Right lobe of liver (tissue), 6 donors: ENCODE measurements at regions not wholly inside any gene's neighbourhood (a gene's known extent, or its start where the extent isn't known, plus 50 kb on each side); places are given as distances from the start of the nearest gene placed in this dataset.

Experiments
- ATAC-seq, 4 donors: fragments of 200-7000 bp; cut with Tn5 transposase; one replicate each; pipeline ENCODE4 v1.9.1; 2020; ENCODE audit warnings: mild to moderate bottlenecking in 4 of 4, moderate library complexity in 4 of 4
- DNase-seq, 3 donors: peaks; one replicate each; pipeline ENCODE4 v3.0.0-alpha.2; 2020
- H3K27ac ChIP-seq, 3 donors: fragments of 200-600 bp; one replicate each; pipeline ENCODE4 v1.8.0; 2022
- H3K27me3 ChIP-seq, 2 donors: fragments of 200-600 bp; one replicate each; pipeline ENCODE4 v1.8.0; 2022
- H3K36me3 ChIP-seq, 4 donors: fragments of 200-600 bp; sonication (generic) in 1 of 4; one replicate each; pipeline versions ENCODE4 v1.5.1 to v1.8.0; 2017 to 2022; ENCODE audit warnings: control low read depth in 1 of 4
- H3K4me1 ChIP-seq, 4 donors: fragments of 200-600 bp; sonication (generic) in 1 of 4; one replicate each; pipeline versions ENCODE4 v1.5.1 to v1.8.0; 2017 to 2022; ENCODE audit warnings: control low read depth in 1 of 4
- H3K4me3 ChIP-seq, 3 donors: fragments of 200-600 bp; one replicate each; pipeline ENCODE4 v1.8.0; 2022
- H3K9me3 ChIP-seq, 4 donors: fragments of 200-600 bp; sonication (generic) in 1 of 4; one replicate each; pipeline versions ENCODE4 v1.5.1 to v1.8.0; 2017 to 2022; ENCODE audit warnings: control low read depth in 1 of 4
- CTCF ChIP-seq, 4 donors: fragments of 200-600 bp in 3 of 4; fragments of 450-650 bp in 1 of 4; IDR thresholded peaks; one replicate each; pipeline versions ENCODE4 v1.5.1 to v1.8.0; 2016 to 2022; ENCODE audit warnings: antibody characterized with exemption in 4 of 4, mild to moderate bottlenecking in 2 of 4
- POLR2A ChIP-seq: fragments of 450-650 bp; IDR thresholded peaks from one replicate; pipeline ENCODE4 v1.6.1; 2017; ENCODE audit warnings: antibody characterized with exemption, mild to moderate bottlenecking
- WGBS: methylation state at CpG from one replicate; pipeline ENCODE4 v1.1.6; 2018; ENCODE audit warnings: low coverage, low lambda C conversion rate; ENCODE audit not compliant: insufficient coverage; ENCODE audit errors: missing lambda C conversion rate; 5-methylcytosine and 5-hydroxymethylcytosine counted together
- intact Hi-C, 2 donors: fragments of 100-400 bp; cut with DNase I; formaldehyde crosslinking; loops; one replicate each; pipeline versions ENCODE4 v1.11.2 to v1.14.1; 2022
- donor health status: DM: no; HTN: yes; CAD: no.
- donor health status: DM: no; HTN: no; CAD: no.
- donor health status: DM: no; HTN: no; CAD: no.
- donor health status: DM: no; HTN: yes; CAD: no.
- donor health status: DM: no; HTN: yes; CAD: no.

- no peak overlapping the region for H3K27ac ChIP-seq
- H3K4me3 ChIP-seq = no peak overlapping the region
- H3K36me3 ChIP-seq = no peaks in the 10 kb centered on the region
- no peaks in the 10 kb centered on the region for H3K27me3 ChIP-seq
- ATAC-seq = no peak
- TF ChIP-seq POLR2A = no peak
- no peak for TF ChIP-seq CTCF (IDR thresholded peaks at IDR 0.05)
- peaks cover 0 to 17% (median 6%) of the 10 kb centered on the region in 4 donors for H3K4me1 ChIP-seq
- no peaks in the 10 kb centered on the region for H3K9me3 ChIP-seq
- no peak for DNase-seq
- intact Hi-C loops = loop anchor here in 1 of 2 donors (10.0 kb wide), 1 partner anchor 95 kb away; no protein-coding TSS in a partner anchor
- WGBS = 89% methylated on average over 5 of the region's 14 CpGs
Measured at GRCh38 chr2:42850016-42850805, 57.8 kb upstream of the HAAO start.

GRCh38 chr2:42849311-42849710, 56.9 kb upstream of the HAAO start:
- intact Hi-C loops = no loop called here
- no peak overlapping the region for H3K4me3 ChIP-seq
- peaks cover 0 to 12% (median 4%) of the 10 kb centered on the region in 4 donors for H3K4me1 ChIP-seq
- DNase-seq (no peak), ATAC-seq (no peak)
- WGBS = 100% methylated on average over 2 of the region's 5 CpGs
- H3K9me3 ChIP-seq = no peaks in the 10 kb centered on the region
- no peaks in the 10 kb centered on the region for H3K27me3 ChIP-seq
- no peak for TF ChIP-seq POLR2A
- no peak overlapping the region for H3K27ac ChIP-seq
- no peaks in the 10 kb centered on the region for H3K36me3 ChIP-seq

- Histone ChIP-seq H3K36me3 (no peaks in the 10 kb centered on the region), H3K27me3 (no peaks in the 10 kb centered on the region), H3K9me3 (no peaks in the 10 kb centered on the region), H3K4me1 (peaks cover 0 to 7% (median 1%) of the 10 kb centered on the region in 4 donors), H3K27ac (no peak overlapping the region), H3K4me3 (no peak overlapping the region)
- DNase-seq (no peak), ATAC-seq (no peak)
- intact Hi-C loops = no loop called here
- no peak for TF ChIP-seq POLR2A
- WGBS = 85% methylated on average over 4 of the region's 10 CpGs
Measured at GRCh38 chr2:42848726-42849290, 56.4 kb upstream of the HAAO start.

- Histone ChIP-seq H3K27ac (no peak overlapping the region), H3K36me3 (no peaks in the 10 kb centered on the region), H3K4me1 (peaks cover 0 to 2% (median 0%) of the 10 kb centered on the region in 4 donors), H3K4me3 (no peak overlapping the region), H3K9me3 (no peaks in the 10 kb centered on the region), H3K27me3 (no peaks in the 10 kb centered on the region)
- DNase-seq (no peak), ATAC-seq (no peak)
- WGBS = no CpG with 5 or more reads among the region's 1 CpG
- intact Hi-C loops = no loop called here
- TF ChIP-seq CTCF (IDR thresholded peaks at IDR 0.05) (no peak), POLR2A (no peak)
Measured at GRCh38 chr2:42848265-42848664, 55.9 kb upstream of the HAAO start.

GRCh38 chr2:42847596-42848151, 55.3 kb upstream of the HAAO start:
- no peak for TF ChIP-seq POLR2A
- TF ChIP-seq CTCF (IDR thresholded peaks at IDR 0.05) = no peak
- H3K36me3 ChIP-seq = no peaks in the 10 kb centered on the region
- 92% methylated on average over 5 of the region's 9 CpGs for WGBS
- no peaks in the 10 kb centered on the region for H3K4me1 ChIP-seq
- no peak overlapping the region for H3K4me3 ChIP-seq
- H3K9me3 ChIP-seq = no peaks in the 10 kb centered on the region
- ATAC-seq (no peak), DNase-seq (no peak)
- H3K27ac ChIP-seq = no peak overlapping the region
- no peaks in the 10 kb centered on the region for H3K27me3 ChIP-seq
- intact Hi-C loops = no loop called here
